Neural progenitor cell (in vitro differentiated cells): ENCODE measurements at regions not wholly inside any gene's neighbourhood (a gene's known extent, or its start where the extent isn't known, plus 50 kb on each side); places are given as distances from the start of the nearest gene placed in this dataset.

Experiments used
- DNase-seq: peaks from one replicate; pipeline ENCODE4 v3.0.0-alpha.2; 2016; ENCODE audit warnings: low spot score
- H2AFZ ChIP-seq: fragments of 200-600 bp; sonication (generic); replicated peaks from 2 replicates; pipeline ENCODE4 v1.6.1; 2016; ENCODE audit warnings: antibody characterized with exemption
- H3F3A ChIP-seq: fragments of 200-600 bp; sonication (generic); 2 replicates; pipeline ENCODE4 v1.6.1; 2016; ENCODE audit warnings: antibody characterized with exemption, low read depth
- H3K27ac ChIP-seq: fragments of 200-600 bp; sonication (generic); 2 replicates; pipeline ENCODE4 v1.5.1; 2016; ENCODE audit warnings: mild to moderate bottlenecking
- H3K27me3 ChIP-seq: fragments of 200-600 bp; sonication (generic); 2 replicates; pipeline ENCODE4 v1.6.1; 2016; ENCODE audit warnings: mild to moderate bottlenecking, moderate library complexity
- H3K36me3 ChIP-seq: fragments of 200-600 bp; sonication (generic); 2 replicates; pipeline ENCODE4 v1.5.1; 2016
- H3K4me1 ChIP-seq: fragments of 200-600 bp; sonication (generic); 2 replicates; pipeline ENCODE4 v1.6.1; 2016; ENCODE audit warnings: mixed run types
- H3K4me2 ChIP-seq: fragments of 200-600 bp; sonication (generic); 2 replicates; pipeline ENCODE4 v1.6.1; 2016
- H3K4me3 ChIP-seq: fragments of 200-600 bp; sonication (generic); 2 replicates; pipeline ENCODE4 v1.5.1; 2016
- H3K79me2 ChIP-seq: fragments of 200-600 bp; sonication (generic); 2 replicates; pipeline ENCODE4 v1.6.1; 2016; ENCODE audit warnings: low read depth
- H3K9ac ChIP-seq: fragments of 200-600 bp; sonication (generic); 2 replicates; pipeline ENCODE4 v1.6.1; 2016
- H3K9me3 ChIP-seq: fragments of 200-600 bp; sonication (generic); 2 replicates; pipeline ENCODE4 v1.5.1; 2016; ENCODE audit warnings: low read depth
- H4K20me1 ChIP-seq: fragments of 200-600 bp; sonication (generic); 2 replicates; pipeline ENCODE4 v1.6.1; 2016; ENCODE audit warnings: low read depth
- H3K27ac Mint-ChIP-seq: 3 replicates; pipeline ENCODE4 v1.8.0; 2021; ENCODE audit warnings: mixed read lengths
- H3K27me3 Mint-ChIP-seq: 2 replicates; pipeline ENCODE4 v1.8.0; 2022; ENCODE audit warnings: low read depth, mild to moderate bottlenecking, inconsistent platforms, moderate library complexity, mixed read lengths; ENCODE audit not compliant: insufficient read depth
- H3K36me3 Mint-ChIP-seq: 3 replicates; pipeline ENCODE4 v1.8.0; 2021; ENCODE audit warnings: mixed read lengths
- H3K4me1 Mint-ChIP-seq: 3 replicates; pipeline ENCODE4 v1.8.0; 2021; ENCODE audit warnings: mixed read lengths
- H3K4me3 Mint-ChIP-seq: 3 replicates; pipeline ENCODE4 v1.8.0; 2021; ENCODE audit warnings: mild to moderate bottlenecking, moderate library complexity, mixed read lengths
- H3K9me3 Mint-ChIP-seq: 3 replicates; pipeline ENCODE4 v1.8.0; 2020; ENCODE audit warnings: mixed read lengths
- EZH2 ChIP-seq: fragments of 200-600 bp; sonication (generic); IDR thresholded peaks from 2 replicates; pipeline ENCODE4 v1.6.1; 2017; ENCODE audit warnings: antibody characterized with exemption, mild to moderate bottlenecking, moderate library complexity
- EZH2phosphoT487 ChIP-seq: fragments of 200-600 bp; sonication (generic); IDR thresholded peaks from 2 replicates; pipeline ENCODE4 v1.6.1; 2017; ENCODE audit warnings: antibody characterized with exemption
- TF ChIP-seq, protein P1 (sequence below): fragments of 200-600 bp; sonication (generic); IDR thresholded peaks from 2 replicates; pipeline ENCODE4 v1.5.1; 2017; ENCODE audit warnings: antibody characterized with exemption, mild to moderate bottlenecking

DNA sequence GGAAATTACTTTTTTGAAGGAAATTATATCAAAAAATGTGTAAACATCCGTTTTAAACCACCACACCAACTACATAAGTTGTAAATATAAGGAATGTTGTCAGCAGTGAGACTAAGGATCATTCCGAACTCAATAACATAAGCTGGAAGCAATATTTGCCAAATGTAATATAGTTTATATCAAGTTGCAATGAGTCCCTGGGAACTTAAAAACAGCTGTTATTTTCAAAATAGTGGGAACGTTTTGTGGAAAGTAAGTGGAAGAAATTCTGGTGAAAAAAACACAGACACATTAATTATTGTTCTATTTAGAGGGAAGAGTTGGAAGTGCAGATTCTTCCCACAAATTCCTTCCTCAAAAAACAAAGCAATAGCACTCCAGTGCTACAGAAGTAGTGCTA is 444.3 kb downstream of the NAP1L3 start:
- Histone ChIP-seq H4K20me1 (no peaks in the 10 kb centered on the region), H2AFZ (no peak overlapping the region), H3K27ac (no peak overlapping the region), H3K27me3 (no peaks in the 10 kb centered on the region), H3K4me3 (no peak overlapping the region), H3K36me3 (no peaks in the 10 kb centered on the region), H3F3A (no peaks in the 10 kb centered on the region), H3K4me2 (no peak overlapping the region), H3K79me2 (no peaks in the 10 kb centered on the region), H3K9me3 (no peaks in the 10 kb centered on the region), H3K9ac (no peak overlapping the region), H3K4me1 (no peaks in the 10 kb centered on the region)
- no peaks in the 10 kb centered on the region for H3K36me3 Mint-ChIP-seq
- no peak overlapping the region for H3K4me3 Mint-ChIP-seq
- H3K9me3 Mint-ChIP-seq: no peaks in the 10 kb centered on the region
- no peak overlapping the region for H3K27ac Mint-ChIP-seq
- no peak for DNase-seq
- H3K4me1 Mint-ChIP-seq: no peaks in the 10 kb centered on the region
- TF ChIP-seq EZH2 (no peak), EZH2phosphoT487 (no peak)
- TF ChIP-seq, protein P1, sequence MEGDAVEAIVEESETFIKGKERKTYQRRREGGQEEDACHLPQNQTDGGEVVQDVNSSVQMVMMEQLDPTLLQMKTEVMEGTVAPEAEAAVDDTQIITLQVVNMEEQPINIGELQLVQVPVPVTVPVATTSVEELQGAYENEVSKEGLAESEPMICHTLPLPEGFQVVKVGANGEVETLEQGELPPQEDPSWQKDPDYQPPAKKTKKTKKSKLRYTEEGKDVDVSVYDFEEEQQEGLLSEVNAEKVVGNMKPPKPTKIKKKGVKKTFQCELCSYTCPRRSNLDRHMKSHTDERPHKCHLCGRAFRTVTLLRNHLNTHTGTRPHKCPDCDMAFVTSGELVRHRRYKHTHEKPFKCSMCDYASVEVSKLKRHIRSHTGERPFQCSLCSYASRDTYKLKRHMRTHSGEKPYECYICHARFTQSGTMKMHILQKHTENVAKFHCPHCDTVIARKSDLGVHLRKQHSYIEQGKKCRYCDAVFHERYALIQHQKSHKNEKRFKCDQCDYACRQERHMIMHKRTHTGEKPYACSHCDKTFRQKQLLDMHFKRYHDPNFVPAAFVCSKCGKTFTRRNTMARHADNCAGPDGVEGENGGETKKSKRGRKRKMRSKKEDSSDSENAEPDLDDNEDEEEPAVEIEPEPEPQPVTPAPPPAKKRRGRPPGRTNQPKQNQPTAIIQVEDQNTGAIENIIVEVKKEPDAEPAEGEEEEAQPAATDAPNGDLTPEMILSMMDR: no peak
- H3K27me3 Mint-ChIP-seq: no peaks in the 10 kb centered on the region
